ENCODE measurements at regions not wholly inside any gene's neighbourhood (a gene's known extent, or its start where the extent isn't known, plus 50 kb on each side); places are given as distances from the start of the nearest gene placed in this dataset.

DNA sequence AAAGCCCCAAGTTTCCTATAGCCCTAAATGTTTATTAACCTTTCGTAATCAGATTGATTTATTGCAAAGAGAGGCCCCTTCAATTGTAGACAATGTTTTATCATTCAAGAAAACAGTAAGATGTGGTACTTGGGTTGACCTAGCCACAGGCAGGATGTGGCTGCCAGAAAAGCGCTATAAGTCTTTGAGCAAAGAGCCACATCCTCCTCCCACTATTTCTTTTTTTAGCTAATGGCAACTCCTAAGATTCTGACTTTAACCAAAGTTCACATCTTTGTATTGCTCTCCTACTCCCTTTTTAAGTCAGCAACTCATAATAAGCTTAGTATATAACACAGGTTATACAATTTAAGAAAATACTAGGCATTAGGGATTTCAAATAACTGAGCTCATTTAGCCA lies 70.7 kb upstream of the PPP3CA start:
- Histone ChIP-seq H3K4me2 (ENCODE audit: insufficient read depth, low read length) (no peak overlapping the region), H2AFZ (ENCODE audit: low read length) (no peak overlapping the region), H3K79me2 (ENCODE audit: insufficient read depth, low read length) (no peaks in the 10 kb centered on the region), H3K4me3 (ENCODE audit: insufficient read depth, low read length) (no peak overlapping the region), H4K20me1 (ENCODE audit: insufficient read depth, low read length) (no peaks in the 10 kb centered on the region), H3K9me3 (ENCODE audit: low read depth, low read length) (no peaks in the 10 kb centered on the region), H3K27me3 (ENCODE audit: insufficient read depth, low read length) (no peaks in the 10 kb centered on the region), H3K27ac (ENCODE audit: low read depth, low read length) (no peak overlapping the region), H3K36me3 (ENCODE audit: insufficient read depth, low read length) (no peaks in the 10 kb centered on the region), H3K4me1 (ENCODE audit: insufficient read depth, low read length) (peaks cover 4% of the 10 kb centered on the region)
- DNase-seq (ENCODE audit: insufficient read length, low spot score, missing footprints), result no peak
- TF ChIP-seq, protein P1, sequence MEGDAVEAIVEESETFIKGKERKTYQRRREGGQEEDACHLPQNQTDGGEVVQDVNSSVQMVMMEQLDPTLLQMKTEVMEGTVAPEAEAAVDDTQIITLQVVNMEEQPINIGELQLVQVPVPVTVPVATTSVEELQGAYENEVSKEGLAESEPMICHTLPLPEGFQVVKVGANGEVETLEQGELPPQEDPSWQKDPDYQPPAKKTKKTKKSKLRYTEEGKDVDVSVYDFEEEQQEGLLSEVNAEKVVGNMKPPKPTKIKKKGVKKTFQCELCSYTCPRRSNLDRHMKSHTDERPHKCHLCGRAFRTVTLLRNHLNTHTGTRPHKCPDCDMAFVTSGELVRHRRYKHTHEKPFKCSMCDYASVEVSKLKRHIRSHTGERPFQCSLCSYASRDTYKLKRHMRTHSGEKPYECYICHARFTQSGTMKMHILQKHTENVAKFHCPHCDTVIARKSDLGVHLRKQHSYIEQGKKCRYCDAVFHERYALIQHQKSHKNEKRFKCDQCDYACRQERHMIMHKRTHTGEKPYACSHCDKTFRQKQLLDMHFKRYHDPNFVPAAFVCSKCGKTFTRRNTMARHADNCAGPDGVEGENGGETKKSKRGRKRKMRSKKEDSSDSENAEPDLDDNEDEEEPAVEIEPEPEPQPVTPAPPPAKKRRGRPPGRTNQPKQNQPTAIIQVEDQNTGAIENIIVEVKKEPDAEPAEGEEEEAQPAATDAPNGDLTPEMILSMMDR (IDR thresholded peaks at IDR 0.05; ENCODE audit: extremely low read depth, low read depth, low read length), result no peak

DNA sequence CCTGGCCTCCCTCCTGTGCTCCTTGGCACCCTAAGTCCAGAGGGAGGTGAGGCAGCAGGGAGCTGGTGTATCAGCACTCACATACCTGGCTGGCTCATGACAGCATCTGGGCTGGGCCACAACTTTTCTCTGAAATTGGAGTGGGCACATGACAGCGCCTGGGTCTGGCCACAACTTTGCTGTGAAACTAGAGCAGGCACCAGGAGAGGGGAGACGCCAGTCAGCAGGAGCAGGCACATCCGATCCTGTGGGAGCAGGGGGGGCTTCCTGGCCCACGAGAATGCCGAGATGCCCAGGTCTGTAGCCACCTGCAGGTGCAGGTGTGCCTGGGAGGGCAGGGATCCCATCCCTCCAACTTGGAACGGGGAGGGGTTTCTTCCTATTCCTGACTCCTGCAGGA lies 69.7 kb upstream of the PPP3CA start:
- Histone ChIP-seq H3K4me1 (ENCODE audit: insufficient read depth, low read length) (peaks cover 4% of the 10 kb centered on the region), H4K20me1 (ENCODE audit: insufficient read depth, low read length) (no peaks in the 10 kb centered on the region), H3K4me3 (ENCODE audit: insufficient read depth, low read length) (no peak overlapping the region), H3K27me3 (ENCODE audit: insufficient read depth, low read length) (no peaks in the 10 kb centered on the region), H2AFZ (ENCODE audit: low read length) (no peak overlapping the region), H3K27ac (ENCODE audit: low read depth, low read length) (no peak overlapping the region), H3K4me2 (ENCODE audit: insufficient read depth, low read length) (no peak overlapping the region), H3K79me2 (ENCODE audit: insufficient read depth, low read length) (no peaks in the 10 kb centered on the region), H3K9me3 (ENCODE audit: low read depth, low read length) (no peaks in the 10 kb centered on the region), H3K36me3 (ENCODE audit: insufficient read depth, low read length) (no peaks in the 10 kb centered on the region)
- TF ChIP-seq, protein P1 (IDR thresholded peaks at IDR 0.05; ENCODE audit: extremely low read depth, low read depth, low read length), result no peak
- no peak for DNase-seq (ENCODE audit: insufficient read length, low spot score, missing footprints)

DNA sequence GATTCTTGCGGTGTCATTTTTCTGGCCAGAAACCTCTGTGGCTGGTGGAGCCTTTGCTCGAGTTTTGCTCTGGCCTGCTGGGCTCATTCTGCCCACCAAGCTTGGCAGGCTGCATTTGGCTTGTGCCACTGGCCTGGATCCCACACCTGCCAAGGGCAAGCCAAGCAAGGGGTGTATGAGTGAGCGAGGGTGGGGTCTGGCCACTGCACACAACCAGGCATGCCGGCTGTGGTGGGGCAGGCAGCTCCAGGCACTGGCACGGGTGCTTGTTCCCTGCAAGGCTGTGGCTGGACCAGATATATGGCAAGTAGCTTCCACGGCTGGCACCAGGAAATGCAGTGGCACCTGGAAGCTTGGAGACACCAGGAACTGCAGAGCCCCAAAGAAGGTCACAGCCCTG lies 68.6 kb upstream of the PPP3CA start:
- Histone ChIP-seq H3K4me2 (ENCODE audit: insufficient read depth, low read length) (no peak overlapping the region), H3K79me2 (ENCODE audit: insufficient read depth, low read length) (no peaks in the 10 kb centered on the region), H3K27me3 (ENCODE audit: insufficient read depth, low read length) (no peaks in the 10 kb centered on the region), H3K36me3 (ENCODE audit: insufficient read depth, low read length) (no peaks in the 10 kb centered on the region), H3K9me3 (ENCODE audit: low read depth, low read length) (no peaks in the 10 kb centered on the region), H3K4me1 (ENCODE audit: insufficient read depth, low read length) (peaks cover 4% of the 10 kb centered on the region), H3K4me3 (ENCODE audit: insufficient read depth, low read length) (no peak overlapping the region), H3K27ac (ENCODE audit: low read depth, low read length) (no peak overlapping the region), H2AFZ (ENCODE audit: low read length) (no peak overlapping the region), H4K20me1 (ENCODE audit: insufficient read depth, low read length) (no peaks in the 10 kb centered on the region)
- peak; percentile 38 for DNase-seq (ENCODE audit: insufficient read length, low spot score, missing footprints)
- TF ChIP-seq, protein P1 (IDR thresholded peaks at IDR 0.05; ENCODE audit: extremely low read depth, low read depth, low read length), result no peak

DNA sequence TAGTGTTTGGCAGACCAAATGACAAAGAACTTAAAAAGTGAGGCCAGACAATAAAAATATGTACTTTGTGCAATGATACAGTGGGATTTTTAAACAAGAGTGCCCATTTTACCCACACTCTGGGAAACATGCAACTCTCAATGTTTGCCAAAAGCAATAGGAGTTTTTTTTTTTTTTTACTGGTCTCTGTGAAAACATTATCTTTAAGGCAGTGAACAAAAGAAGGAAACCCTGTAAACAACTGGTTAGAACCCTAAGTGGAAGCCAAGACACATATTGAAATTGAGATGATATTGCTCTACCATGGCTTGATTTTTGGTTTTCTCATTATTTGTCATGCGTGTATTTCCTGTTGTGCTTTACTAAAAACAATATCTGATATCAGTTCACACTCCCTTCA lies 67.2 kb upstream of the PPP3CA start:
- no peaks in the 10 kb centered on the region for H3K9me3 ChIP-seq (ENCODE audit: low read depth, low read length)
- H3K4me3 ChIP-seq (ENCODE audit: insufficient read depth, low read length), result no peak overlapping the region
- peaks cover 4% of the 10 kb centered on the region for H3K4me1 ChIP-seq (ENCODE audit: insufficient read depth, low read length)
- no peak for DNase-seq (ENCODE audit: insufficient read length, low spot score, missing footprints)
- no peaks in the 10 kb centered on the region for H4K20me1 ChIP-seq (ENCODE audit: insufficient read depth, low read length)
- no peak overlapping the region for H2AFZ ChIP-seq (ENCODE audit: low read length)
- TF ChIP-seq, protein P1 (IDR thresholded peaks at IDR 0.05; ENCODE audit: extremely low read depth, low read depth, low read length), result no peak
- H3K4me2 ChIP-seq (ENCODE audit: insufficient read depth, low read length), result no peak overlapping the region
- no peaks in the 10 kb centered on the region for H3K27me3 ChIP-seq (ENCODE audit: insufficient read depth, low read length)
- H3K79me2 ChIP-seq (ENCODE audit: insufficient read depth, low read length), result no peaks in the 10 kb centered on the region
- H3K27ac ChIP-seq (ENCODE audit: low read depth, low read length), result no peak overlapping the region
- H3K36me3 ChIP-seq (ENCODE audit: insufficient read depth, low read length), result no peaks in the 10 kb centered on the region
